ENCODE measurements at regions not wholly inside any gene's neighbourhood (a gene's known extent, or its start where the extent isn't known, plus 50 kb on each side); places are given as distances from the start of the nearest gene placed in this dataset.

DNA sequence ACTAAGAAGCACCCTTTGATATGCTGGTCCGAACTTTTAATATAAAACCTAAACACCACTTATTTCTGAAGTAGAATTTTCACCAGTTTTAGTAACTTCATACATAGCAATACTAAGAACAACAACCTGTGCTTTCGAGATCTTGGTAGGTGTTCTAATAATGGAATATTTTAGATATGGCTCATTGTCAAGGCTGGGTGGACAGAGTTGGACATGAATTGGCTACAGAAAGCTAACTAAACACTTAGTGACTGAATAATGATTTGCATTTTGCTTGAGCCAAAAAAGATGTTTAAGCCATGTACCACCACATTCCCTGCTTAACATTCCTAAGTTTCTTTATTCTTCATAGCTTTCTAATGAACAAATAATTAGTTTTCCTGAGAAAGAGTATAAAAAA is 344.3 kb upstream of the SGCG start:
- no peaks in the 10 kb centered on the region for H4K20me1 ChIP-seq (ENCODE audit: low read length)
- H3K36me3 ChIP-seq (ENCODE audit: low read depth, low read length), result no peaks in the 10 kb centered on the region
- ChIA-PET CTCF (no interaction called here), POLR2A (ENCODE audit: unreplicated experiment) (no interaction called here)
- no peaks in the 10 kb centered on the region for H3K79me2 ChIP-seq (ENCODE audit: low read length)
- intact Hi-C loops (cut with micrococcal nuclease), result no loop called here
- no peak overlapping the region for H3K27ac ChIP-seq (ENCODE audit: low read length)
- no peak for ATAC-seq
- no TSS peak for BruUV-seq (replicated peaks)
- no peaks in the 10 kb centered on the region for H3K9me3 ChIP-seq (ENCODE audit: low read length)
- no peak overlapping the region for H3K9ac ChIP-seq (ENCODE audit: low read length)
- H3K4me1 ChIP-seq (ENCODE audit: insufficient read depth, low read length), result no peaks in the 10 kb centered on the region
- no peak for DNase-seq
- no peaks in the 10 kb centered on the region for H3K27me3 ChIP-seq (ENCODE audit: low read length)
- H3K9me2 ChIP-seq (replicated peaks; ENCODE audit: low read length), result no peaks in the 10 kb centered on the region
- no peak overlapping the region for H3K4me2 ChIP-seq (ENCODE audit: low read length)
- H3K4me3 ChIP-seq (ENCODE audit: low read length), result no peak overlapping the region
- no peak overlapping the region for H2AFZ ChIP-seq (ENCODE audit: low read length)
- TF ChIP-seq, protein P1, sequence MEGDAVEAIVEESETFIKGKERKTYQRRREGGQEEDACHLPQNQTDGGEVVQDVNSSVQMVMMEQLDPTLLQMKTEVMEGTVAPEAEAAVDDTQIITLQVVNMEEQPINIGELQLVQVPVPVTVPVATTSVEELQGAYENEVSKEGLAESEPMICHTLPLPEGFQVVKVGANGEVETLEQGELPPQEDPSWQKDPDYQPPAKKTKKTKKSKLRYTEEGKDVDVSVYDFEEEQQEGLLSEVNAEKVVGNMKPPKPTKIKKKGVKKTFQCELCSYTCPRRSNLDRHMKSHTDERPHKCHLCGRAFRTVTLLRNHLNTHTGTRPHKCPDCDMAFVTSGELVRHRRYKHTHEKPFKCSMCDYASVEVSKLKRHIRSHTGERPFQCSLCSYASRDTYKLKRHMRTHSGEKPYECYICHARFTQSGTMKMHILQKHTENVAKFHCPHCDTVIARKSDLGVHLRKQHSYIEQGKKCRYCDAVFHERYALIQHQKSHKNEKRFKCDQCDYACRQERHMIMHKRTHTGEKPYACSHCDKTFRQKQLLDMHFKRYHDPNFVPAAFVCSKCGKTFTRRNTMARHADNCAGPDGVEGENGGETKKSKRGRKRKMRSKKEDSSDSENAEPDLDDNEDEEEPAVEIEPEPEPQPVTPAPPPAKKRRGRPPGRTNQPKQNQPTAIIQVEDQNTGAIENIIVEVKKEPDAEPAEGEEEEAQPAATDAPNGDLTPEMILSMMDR (conservative IDR thresholded peaks at IDR 0.05; ENCODE audit: low read depth, low read length), result no peak
- TF ChIP-seq EZH2phosphoT487 (IDR thresholded peaks at IDR 0.05; ENCODE audit: borderline replicate concordance, low read length), result no peak
- no peak for TF ChIP-seq EZH2 (IDR thresholded peaks at IDR 0.05; ENCODE audit: low read length, unreplicated experiment)
- H3F3A ChIP-seq (ENCODE audit: low read length, unreplicated experiment), result no peaks in the 10 kb centered on the region

DNA sequence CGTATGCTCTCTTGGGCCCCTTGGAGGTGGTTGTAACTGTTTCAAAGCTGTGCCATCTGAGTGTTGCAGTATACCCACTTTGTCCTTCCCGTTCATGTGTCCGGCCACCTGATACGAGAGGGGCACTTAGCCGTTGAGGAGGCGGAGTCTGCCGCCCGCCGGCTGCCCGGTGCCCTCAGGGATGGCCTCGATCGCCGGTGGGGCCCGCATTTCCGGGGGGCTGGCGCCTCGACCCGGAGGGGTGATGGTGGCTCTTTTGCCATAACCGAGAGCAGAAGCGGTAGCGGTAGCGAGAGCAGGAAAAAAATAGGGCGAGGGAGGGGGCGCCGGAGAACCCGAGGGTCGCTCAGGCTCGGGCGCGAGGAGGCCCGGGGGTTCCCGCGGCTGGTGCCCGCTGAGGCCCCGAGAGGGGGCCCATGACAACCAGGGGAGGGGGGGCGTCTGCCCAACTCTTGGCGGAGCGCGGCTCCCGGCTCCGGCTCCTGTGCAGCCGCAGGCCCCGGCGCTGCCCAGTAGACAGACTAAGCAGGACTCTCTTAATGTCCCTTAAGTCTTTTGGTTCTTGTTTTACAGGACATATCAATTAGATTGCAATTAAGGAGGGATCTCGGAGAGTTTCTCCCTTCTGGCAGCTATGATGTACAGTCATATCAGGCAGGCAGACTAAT is 342.7 kb upstream of the SGCG start:
- POLR2A ChIA-PET (ENCODE audit: unreplicated experiment), result no interaction called here
- no peak overlapping the region for H2AFZ ChIP-seq (ENCODE audit: low read length)
- H3K9me2 ChIP-seq (replicated peaks; ENCODE audit: low read length), result no peaks in the 10 kb centered on the region
- H3K79me2 ChIP-seq (ENCODE audit: low read length), result no peaks in the 10 kb centered on the region
- H3K27ac ChIP-seq (ENCODE audit: low read length), result no peak overlapping the region
- no peaks in the 10 kb centered on the region for H4K20me1 ChIP-seq (ENCODE audit: low read length)
- H3K9me3 ChIP-seq (ENCODE audit: low read length), result no peaks in the 10 kb centered on the region
- intact Hi-C loops (cut with micrococcal nuclease), result no loop called here
- no peaks in the 10 kb centered on the region for H3F3A ChIP-seq (ENCODE audit: low read length, unreplicated experiment)
- TF ChIP-seq, protein P1 (conservative IDR thresholded peaks at IDR 0.05; ENCODE audit: low read depth, low read length), result no peak
- no peak for TF ChIP-seq EZH2 (IDR thresholded peaks at IDR 0.05; ENCODE audit: low read length, unreplicated experiment)
- no peak for TF ChIP-seq EZH2phosphoT487 (IDR thresholded peaks at IDR 0.05; ENCODE audit: borderline replicate concordance, low read length)
- H3K27me3 ChIP-seq (ENCODE audit: low read length), result no peaks in the 10 kb centered on the region
- H3K36me3 ChIP-seq (ENCODE audit: low read depth, low read length), result no peaks in the 10 kb centered on the region
- no TSS peak for BruUV-seq (replicated peaks)
- ATAC-seq (no peak), DNase-seq (no peak)
- no peak overlapping the region for H3K9ac ChIP-seq (ENCODE audit: low read length)
- CTCF ChIA-PET, result no interaction called here
- no peak overlapping the region for H3K4me2 ChIP-seq (ENCODE audit: low read length)
- no peaks in the 10 kb centered on the region for H3K4me1 ChIP-seq (ENCODE audit: insufficient read depth, low read length)
- no peak overlapping the region for H3K4me3 ChIP-seq (ENCODE audit: low read length)

DNA sequence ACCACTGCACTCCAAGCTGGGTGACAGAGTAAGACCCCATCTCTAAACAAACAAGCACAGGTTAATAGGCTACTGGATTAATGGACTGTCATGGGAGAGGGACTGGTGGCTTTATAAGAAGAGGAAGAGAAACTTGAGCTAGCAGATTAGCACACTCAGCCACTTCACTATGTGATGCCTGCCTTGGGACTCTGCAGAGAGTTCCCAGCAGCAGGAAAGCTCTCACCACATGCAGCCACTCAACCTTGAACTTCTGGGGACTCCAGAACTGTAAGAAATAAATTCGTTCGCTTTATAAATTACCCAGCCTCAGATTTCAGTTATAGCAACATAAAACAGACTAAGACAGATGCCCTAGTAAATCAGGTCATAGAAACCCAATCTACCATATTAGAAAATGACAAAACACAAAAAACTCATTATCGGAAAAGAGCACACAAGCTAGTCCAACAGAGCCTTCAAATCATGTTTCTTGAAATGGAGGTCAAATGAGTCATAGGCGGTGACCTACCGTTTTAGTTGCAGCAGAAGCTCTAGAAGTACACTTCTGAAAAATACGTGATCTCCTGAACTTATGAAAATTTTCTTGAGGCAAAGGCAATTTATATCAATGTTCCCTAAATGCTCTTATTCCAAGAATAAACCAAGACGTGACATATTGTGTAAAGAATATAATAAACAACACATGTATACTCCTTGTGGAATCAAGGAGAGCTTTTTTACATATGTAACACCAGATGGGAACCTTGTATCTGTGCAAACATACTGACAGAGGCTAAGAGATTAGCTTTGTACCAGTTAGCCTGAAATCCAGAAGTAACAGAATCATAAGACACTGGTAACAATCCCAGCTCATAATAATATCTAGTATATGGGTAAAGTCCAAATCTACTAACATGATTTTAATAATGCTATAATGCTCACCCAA is 340.9 kb upstream of the SGCG start:
- Histone ChIP-seq H3K4me1 (ENCODE audit: insufficient read depth, low read length) (no peaks in the 10 kb centered on the region), H3K27ac (ENCODE audit: low read length) (no peak overlapping the region), H3K36me3 (ENCODE audit: low read depth, low read length) (no peaks in the 10 kb centered on the region), H2AFZ (ENCODE audit: low read length) (no peak overlapping the region), H3K79me2 (ENCODE audit: low read length) (no peaks in the 10 kb centered on the region), H3K27me3 (ENCODE audit: low read length) (no peaks in the 10 kb centered on the region), H3K4me2 (ENCODE audit: low read length) (no peak overlapping the region), H4K20me1 (ENCODE audit: low read length) (no peaks in the 10 kb centered on the region), H3F3A (ENCODE audit: low read length, unreplicated experiment) (no peaks in the 10 kb centered on the region), H3K9me3 (ENCODE audit: low read length) (no peaks in the 10 kb centered on the region), H3K4me3 (ENCODE audit: low read length) (no peak overlapping the region), H3K9ac (ENCODE audit: low read length) (no peak overlapping the region), H3K9me2 (replicated peaks; ENCODE audit: low read length) (no peaks in the 10 kb centered on the region)
- intact Hi-C loops (cut with micrococcal nuclease), result no loop called here
- no peak for DNase-seq
- ATAC-seq, result no peak
- TF ChIP-seq EZH2 (IDR thresholded peaks at IDR 0.05; ENCODE audit: low read length, unreplicated experiment) (no peak), EZH2phosphoT487 (IDR thresholded peaks at IDR 0.05; ENCODE audit: borderline replicate concordance, low read length) (no peak)
- TF ChIP-seq, protein P1 (conservative IDR thresholded peaks at IDR 0.05; ENCODE audit: low read depth, low read length), result no peak
- BruUV-seq (replicated peaks), result no TSS peak
- ChIA-PET CTCF (no interaction called here), POLR2A (ENCODE audit: unreplicated experiment) (no interaction called here)
